HG02588 (cell line): ENCODE measurements at regions not wholly inside any gene's neighbourhood (a gene's known extent, or its start where the extent isn't known, plus 50 kb on each side); places are given as distances from the start of the nearest gene placed in this dataset.
"Not testable (repeated sequence)": the region's sequence is repeated elsewhere in the genome, so short reads cannot be mapped to it uniquely, and the experiment has no call there.

ENCODE experiments used
- ATAC-seq: cut with Tn5 transposase; IDR thresholded peaks from one replicate; pipeline ENCODE4 v1.9.1; 2021; ENCODE audit warnings: mild to moderate bottlenecking, moderate library complexity; ENCODE audit not compliant: unreplicated experiment

DNA sequence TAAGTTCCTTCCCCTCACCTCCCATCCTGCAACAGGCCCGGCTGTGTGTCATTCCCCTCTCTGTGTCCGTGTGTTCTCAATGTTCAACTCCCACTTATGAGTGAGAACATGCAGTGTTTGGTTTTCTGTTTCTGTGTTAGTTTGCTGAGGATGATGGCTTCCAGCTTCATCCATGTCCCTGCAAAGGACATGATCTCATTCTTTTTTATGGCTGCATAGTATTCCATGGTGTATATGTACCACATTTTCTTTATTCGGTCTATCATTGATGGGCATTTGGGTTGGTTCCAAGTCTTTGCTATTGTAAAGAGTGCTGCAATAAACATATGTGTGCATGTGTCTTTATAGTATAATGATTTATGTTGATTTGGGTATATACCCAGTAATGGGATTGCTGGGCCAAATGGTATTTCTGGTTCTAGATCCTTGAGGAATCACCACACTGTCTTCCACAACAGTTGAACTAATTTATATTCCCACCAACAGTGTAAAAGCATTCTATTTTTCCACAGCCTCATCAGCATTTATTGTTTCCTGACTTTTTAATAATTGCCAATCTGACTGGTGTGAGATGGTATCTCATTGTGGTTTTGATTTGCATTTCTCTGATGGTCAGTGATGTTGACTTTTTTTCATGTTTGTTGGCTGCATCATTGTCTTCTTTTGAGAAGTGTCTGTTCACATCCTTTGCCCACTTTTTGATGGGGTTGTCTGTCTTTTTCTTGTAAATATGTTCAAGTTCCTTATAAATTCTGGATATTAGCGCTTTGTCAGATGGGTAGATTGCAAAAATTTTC, 174.1 kb upstream of the PHACTR1 start:
- not testable (repeated sequence) for ATAC-seq

DNA sequence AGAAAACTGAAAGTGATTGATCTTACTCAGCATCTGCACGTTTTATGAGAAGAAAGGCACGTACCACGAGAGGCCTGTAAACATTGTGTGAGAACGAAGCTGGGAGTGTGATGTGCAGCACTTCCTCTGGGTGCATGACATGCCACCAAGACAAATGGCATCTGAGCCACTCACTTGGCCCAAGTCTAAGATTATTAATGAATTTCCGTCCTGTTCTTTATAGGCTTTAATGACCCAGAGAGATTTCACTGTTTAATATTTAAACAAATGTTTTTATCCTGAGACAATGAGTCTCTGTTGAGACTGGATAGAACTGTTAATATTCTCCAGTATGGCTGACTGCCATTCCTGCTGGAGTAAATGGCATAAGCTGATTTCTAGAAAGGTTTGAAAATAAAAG, 172.6 kb upstream of the PHACTR1 start:
- ATAC-seq = no peak

DNA sequence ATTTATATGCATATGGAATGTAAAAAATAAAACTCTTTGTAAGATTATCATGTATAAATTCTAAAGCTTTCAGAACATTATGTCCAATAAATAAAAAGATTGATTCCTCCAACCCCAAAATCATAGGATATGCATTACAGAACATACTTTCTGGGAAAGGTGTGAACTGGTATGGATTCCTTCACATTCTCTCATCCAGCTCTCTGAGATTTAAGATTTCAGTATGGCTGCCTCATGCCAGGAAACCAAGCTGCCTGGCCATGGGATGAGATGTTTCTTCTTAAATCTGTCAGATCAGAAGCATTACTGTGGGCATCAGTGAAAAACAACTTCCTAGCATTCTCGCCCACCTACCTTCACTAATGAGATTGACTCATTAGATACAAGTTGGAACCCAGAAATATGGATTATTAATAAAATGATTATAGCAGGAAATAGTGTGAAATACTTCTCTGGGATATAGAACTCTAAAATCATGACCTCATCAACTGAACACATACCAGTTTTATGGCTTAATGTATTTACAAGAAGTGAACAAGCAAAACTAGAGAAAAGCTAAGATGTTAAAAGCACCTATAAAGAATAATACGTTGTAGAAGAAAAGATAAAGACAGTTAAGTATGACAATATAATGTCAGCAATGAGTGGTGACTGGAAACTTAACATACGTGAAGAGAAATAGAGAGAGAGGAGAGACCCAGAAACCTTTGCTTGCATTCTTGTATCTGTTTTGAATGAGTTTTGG, 171.6 kb upstream of the PHACTR1 start:
- ATAC-seq = no peak

DNA sequence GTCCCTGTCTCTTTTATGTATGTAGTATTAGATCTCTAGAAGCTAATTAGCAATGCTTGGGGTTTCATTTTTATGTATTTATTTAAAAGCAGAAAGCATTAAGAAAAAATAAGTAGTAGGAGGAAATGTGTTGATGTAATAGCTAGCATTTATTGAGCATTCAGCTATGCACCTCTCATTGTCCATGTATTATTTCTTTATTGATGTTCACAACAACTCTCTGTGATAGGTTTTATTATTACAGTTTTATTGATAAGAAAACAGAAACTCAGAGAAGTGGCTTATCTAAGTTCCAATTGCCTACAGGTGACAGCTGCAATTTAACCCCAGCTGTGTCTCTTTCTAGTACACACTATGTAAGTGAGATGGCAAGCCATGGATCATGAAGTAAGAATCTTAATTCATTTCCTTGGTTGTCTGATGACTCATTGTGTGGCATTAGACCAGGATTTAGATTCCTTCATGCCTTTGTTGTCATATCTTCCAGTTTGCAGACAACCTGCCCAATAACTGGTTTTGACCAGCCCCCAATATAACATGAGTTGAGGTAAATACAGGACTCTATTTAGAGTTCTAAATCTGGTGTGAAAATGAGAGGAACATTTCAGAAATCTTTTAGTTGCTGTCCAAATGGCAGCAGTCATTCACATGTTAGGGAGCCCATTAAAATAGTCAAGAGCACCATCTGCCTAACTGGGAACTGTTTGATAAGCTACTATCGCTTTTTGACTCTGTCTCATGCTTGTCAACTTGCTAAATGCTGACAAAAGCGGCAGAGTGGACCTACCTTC, 170.8 kb upstream of the PHACTR1 start:
- ATAC-seq = no peak

DNA sequence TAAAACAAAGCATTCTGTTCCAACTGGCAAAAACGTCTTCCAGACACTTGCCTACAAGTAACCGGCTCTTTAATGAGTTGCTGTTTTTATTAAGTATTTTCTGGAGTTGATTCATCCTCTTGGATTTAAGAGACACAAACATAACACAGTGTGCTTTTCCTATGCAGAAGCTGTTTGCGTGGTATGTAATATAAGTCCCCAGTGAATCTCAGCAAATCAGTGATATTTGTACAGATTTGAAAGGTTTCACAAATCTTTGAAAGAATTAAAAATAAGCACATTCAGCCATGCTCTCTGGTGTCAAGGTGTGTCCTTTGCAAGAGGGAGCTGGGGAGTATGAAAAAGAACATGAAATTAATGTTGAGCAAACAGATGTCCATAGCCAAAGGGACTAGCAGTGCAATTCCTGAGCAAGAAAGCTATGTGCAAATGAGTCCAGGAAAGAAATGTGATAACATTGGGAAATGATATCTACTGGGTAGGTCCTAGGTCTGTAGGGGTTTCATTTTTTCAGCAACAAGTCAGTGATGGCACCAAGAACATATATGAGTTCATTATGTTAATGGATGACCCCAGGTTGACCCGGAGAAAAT, 170.1 kb upstream of the PHACTR1 start:
- no peak for ATAC-seq

DNA sequence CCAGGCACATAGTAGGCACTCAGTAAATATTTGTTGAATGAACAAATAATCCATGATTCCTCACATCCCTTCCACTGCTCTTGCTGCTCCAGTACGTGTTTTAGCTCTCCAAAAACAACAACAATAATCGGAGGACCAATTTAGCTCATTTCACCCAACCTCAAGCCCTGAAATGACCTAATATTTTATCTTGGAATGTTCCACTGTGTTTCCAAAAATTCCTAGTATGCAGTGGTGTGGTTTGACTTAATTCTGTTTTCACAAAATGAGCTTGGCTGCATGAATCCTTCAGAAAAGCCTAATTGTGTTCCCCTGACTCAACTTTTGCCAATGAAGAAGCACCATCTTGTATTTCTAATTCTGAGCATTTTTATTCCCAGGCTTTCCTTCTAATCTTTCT, 168.0 kb upstream of the PHACTR1 start:
- ATAC-seq = no peak

DNA sequence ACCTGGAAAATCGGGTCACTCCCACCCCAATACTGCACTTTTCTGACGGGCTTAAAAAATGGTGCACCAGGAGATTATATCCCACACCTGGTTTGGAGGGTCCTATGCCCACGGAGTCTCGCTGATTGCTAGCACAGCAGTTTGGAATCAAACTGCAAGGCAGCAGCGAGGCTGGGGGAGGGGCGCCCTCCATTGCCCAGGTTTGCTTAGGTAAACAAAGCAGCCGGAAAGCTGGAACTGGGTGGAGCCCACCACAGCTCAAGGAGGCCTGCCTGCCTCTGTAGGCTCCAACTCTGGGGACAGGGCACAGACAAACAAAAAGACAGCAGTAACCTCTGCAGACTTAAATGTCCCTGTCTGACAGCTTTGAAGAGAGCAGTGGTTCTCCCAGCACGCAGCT, 167.1 kb upstream of the PHACTR1 start:
- not testable (repeated sequence) for ATAC-seq

DNA sequence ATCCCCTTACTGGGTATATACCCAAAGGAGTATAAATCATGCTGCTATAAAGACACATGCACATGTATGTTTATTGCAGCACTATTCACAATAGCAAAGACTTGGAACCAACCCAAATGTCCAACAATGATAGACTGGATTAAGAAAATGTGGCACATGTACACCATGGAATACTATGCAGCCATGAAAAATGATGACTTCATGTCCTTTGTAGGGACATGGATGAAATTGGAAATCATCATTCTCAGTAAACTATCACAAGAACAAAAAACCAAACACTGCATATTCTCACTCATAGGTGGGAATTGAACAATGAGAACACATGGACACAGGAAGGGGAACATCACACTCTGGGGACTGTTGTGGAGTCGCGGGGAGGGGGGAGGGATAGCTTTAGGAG, 161.7 kb upstream of the PHACTR1 start:
- ATAC-seq = not testable (repeated sequence)

DNA sequence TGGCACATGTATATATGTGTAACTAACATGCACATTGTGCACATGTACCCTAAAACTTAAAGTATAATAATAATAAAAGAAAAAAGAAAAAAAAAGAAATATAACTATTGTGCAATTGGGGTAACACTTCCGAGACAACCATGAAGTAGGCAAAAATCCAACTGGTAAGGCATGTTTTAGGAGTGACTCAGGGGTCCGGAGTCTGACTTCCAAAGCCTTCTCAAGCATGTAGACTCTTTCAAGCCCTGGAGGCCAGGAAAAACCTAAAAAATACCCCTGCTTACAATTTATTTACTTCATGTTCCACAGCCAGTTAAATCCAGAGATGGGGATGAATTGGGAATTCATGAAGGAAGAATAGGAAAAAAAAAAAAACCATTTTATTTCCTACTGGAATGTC, 161.3 kb upstream of the PHACTR1 start:
- ATAC-seq = no peak

DNA sequence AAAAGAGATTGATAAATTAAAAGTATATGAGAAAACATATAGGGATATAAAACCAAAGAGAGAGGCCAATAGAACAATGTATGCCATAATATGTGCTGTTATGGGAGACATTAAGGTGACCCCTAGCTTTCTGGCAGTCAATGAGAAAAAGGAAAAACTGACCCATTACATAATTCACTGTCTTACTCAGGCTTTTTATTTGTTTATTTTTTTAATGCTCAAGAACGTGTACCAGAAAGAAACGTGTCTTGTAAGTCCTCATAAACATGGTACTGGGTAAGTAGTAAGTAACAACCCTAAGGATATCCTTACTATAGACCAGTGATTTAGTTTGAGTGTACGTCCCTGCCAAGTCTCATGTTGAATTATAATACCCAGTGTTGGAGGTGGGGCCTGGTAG, 160.8 kb upstream of the PHACTR1 start:
- ATAC-seq = no peak

DNA sequence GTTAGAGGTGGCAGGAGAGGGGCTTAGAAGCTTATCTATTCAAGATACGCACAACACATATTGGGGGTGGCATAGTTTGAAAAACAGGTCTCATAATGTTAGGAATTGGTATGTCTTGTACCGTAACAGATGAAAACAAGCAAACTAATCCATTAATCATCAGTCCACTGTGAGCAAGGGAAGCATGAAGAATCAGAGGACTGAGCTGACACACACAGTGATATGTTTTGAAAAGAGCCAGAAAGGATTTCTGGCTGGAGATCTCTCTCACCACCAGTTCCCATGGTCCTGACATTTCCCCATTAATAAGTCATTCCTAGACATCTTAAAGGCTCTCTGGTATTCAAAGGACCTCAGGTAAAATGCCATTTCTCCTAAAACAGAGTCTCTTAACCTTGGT, 158.8 kb upstream of the PHACTR1 start:
- ATAC-seq = no peak

DNA sequence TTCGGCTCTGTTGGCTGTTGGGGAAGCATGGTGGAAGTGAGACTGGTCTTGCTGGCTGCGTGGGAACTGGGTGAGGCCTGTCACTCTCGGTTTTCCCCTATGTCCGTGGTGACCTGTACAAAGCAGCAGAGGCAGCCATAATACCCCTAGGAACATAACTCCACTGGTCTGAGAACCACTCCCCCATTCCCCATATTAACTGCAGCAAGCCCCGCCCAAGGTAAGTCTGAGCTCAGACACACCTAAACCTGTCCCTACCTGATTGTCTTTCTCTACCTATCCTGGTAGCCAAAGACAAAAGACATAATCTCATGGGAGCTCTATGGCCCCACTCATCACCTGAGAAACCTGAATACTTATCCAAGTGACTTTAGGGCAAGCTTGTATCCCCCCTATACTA, 156.3 kb upstream of the PHACTR1 start:
- no peak for ATAC-seq

DNA sequence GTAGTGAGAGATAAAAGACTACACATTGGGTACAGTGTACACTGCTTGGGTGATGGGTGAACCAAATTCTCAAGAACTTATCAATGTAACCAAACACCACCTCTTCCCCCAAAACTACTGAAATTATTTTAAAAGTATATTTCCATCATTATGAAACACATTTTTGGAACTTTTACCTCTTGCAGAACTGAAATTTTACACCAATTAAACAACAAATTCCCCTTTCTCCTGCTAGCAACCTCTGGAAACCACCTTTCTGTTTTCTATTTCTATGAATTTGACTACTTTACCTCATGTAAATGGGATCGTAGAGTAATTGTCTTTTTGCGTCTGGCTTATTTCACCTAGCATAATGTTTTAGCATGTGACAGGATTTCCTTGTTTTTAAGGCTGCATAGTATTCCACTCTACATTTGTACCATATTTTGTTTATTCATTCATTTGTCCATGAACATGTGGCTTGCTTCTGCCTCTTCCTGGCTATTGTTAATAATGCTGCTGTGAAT, 149.9 kb upstream of the PHACTR1 start:
- no peak for ATAC-seq

DNA sequence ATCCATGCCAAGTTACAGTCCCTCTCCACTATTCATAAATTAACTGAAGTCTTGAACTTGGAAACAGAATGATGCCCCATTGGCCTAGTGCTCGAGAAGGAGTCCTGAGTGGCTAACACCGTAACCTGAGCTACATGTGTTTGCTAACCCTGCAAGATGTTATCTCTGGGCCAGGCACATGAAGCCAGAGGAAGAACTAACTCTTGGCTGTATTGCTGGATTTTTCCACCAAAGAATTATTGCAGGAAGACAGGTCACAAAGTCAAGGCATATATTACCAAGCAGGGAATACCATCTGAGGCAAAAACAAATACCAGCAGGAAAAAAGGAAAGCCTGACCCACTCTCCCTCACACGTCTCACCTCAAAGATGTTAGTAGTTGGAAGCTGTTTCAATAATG, 148.9 kb upstream of the PHACTR1 start:
- no peak for ATAC-seq

DNA sequence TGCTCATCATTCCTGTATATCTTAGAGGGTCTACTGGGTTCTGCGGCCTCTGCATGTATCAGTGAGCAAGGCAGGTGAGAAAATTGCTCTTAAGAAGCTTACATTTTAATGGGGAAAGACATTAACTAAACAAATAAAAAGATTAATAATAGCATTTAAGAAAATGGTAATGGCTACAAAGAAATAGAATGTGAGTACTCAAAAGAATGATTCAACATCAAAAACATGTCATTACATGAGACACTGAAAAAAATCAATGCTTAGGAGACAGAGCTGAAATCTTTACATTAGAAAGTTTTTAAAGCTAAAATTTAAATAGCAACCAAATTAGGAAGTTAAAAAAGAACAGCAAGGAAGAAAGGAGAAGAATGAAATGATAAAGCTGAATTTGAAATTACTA, 146.9 kb upstream of the PHACTR1 start:
- no peak for ATAC-seq

DNA sequence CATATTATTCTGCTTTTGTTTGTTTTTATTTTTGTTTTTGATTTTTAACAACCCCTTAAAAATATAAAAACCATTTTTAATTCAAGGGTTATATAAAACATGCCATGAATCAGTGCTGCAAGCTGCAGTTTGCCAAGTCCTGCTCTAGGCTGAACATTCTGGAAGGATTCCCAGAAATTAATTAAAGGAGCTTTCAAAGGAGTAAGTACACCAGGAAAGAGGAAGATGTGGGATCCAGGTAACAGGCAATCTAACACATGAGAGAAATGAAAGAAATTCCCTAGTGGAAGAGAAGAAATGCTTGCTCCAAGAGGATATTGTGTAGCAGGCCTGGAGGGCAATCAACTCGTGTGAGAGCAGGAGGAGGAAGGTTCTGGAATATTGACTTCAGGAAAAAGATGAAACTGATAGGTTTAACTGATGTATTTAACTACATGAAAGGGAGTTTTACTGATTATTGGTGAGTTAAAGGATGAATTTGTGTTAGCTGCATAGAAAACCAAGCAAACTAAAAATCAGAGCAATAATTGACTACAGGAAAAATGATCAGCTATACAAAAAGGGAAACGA, 146.0 kb upstream of the PHACTR1 start:
- no peak for ATAC-seq

DNA sequence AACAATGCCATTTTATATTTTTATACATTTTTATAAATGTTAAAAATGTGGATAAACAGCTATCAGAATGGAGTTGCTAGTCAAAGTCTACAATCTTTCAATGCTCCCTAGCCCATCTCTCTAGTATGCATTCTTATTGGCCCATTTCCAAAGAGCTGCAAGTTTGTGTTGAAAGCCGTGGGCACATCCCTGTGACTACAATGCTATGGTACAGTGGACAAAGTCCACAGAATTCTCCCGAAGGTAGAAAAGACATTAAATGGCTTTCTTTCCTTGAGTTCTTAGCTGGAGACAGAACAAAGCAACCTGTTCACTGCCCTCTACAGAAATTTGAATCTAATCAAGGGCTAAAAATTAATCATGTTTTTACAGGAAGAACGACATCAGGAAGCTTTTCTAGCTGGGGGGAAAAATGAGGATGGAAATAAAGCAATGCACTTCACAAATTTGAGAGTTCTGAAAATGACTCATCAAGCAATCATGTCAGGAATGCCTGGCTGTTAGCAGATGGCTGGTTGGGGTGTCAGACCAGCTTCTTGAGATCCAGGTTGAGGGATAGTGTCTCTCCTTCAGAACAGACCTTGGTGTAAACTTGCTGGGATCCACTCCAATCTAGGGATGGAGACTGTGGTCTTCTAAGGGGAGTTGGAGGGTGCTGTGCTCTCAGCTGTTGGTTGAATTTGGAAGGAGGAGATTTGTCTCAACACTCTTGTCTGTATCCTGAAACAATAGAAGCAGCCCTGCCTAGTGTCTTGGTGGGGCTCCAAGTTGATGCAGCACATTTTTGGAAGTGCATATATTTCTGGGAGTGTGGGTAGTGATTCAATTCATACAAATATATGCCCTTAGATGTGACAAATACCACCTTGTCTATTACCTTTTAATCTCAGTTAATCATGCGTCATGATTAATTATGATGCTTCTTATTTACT, 143.4 kb upstream of the PHACTR1 start:
- no peak for ATAC-seq

DNA sequence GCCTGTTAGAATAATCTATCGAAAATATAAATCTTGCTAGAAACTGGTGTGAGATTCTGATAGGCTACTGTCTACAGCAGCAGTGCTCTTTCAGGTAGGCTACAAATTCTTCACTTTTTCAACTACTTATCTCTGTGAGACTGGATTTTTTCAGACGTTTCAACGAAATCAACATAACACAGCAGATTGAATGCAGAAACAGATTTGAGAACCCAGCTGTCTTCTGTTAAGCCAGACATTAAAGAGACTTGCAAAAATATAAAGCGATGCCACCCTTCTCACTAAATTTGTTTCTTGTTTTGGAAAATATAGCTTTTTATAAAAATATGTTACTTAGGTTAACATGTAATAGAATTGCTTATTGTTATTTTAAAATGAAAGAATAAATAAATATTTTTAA, 140.6 kb upstream of the PHACTR1 start:
- no peak for ATAC-seq

DNA sequence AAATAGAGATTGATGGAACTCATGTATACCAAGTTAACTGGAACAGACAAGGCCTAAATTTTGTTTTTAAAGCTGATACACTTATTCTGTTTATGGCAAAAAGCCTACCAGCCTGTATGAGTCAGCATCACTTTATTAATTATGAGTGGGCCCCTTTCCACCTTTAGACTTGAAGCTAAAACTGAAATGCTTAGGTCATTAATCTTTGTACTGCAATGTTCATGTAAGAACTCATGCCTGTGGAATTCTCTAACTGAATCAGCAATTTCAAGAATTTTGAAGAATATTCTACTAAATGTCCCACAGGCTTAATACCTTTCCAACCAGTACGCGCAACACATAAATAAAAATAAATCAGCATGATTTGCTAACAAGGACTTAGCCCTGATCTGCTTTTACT, 140.2 kb upstream of the PHACTR1 start:
- no peak for ATAC-seq
